GM23248 (cell line): ENCODE measurements at regions not wholly inside any gene's neighbourhood (a gene's known extent, or its start where the extent isn't known, plus 50 kb on each side); places are given as distances from the start of the nearest gene placed in this dataset.
"Not testable (repeated sequence)": the region's sequence is repeated elsewhere in the genome, so short reads cannot be mapped to it uniquely, and the experiment has no call there.

Source experiments
- DNase-seq: peaks from one replicate; pipeline ENCODE4 v3.0.0-alpha.2; 2015
- H2AFZ ChIP-seq: fragments of 200-600 bp; sonication (generic); 2 replicates; pipeline ENCODE4 v1.6.1; 2016; ENCODE audit warnings: antibody characterized with exemption
- H3F3A ChIP-seq: fragments of 200-600 bp; sonication (generic); 2 replicates; pipeline ENCODE4 v1.6.1; 2016; ENCODE audit warnings: mild to moderate bottlenecking, antibody characterized with exemption, mixed run types; ENCODE audit not compliant: insufficient read depth
- H3K27ac ChIP-seq: fragments of 200-600 bp; sonication (generic); 2 replicates; pipeline ENCODE4 v1.5.1; 2016; ENCODE audit warnings: mild to moderate bottlenecking
- H3K27me3 ChIP-seq: fragments of 200-600 bp; sonication (generic); replicated peaks from 2 replicates; pipeline ENCODE4 v1.6.1; 2016; ENCODE audit warnings: mild to moderate bottlenecking; ENCODE audit not compliant: insufficient read depth
- H3K36me3 ChIP-seq: fragments of 200-600 bp; sonication (generic); 2 replicates; pipeline ENCODE4 v1.6.1; 2016; ENCODE audit warnings: low read depth, mild to moderate bottlenecking
- H3K4me1 ChIP-seq: fragments of 200-600 bp; sonication (generic); 2 replicates; pipeline ENCODE4 v1.6.1; 2016; ENCODE audit warnings: mild to moderate bottlenecking; ENCODE audit not compliant: insufficient read depth
- H3K4me2 ChIP-seq: fragments of 200-600 bp; sonication (generic); one replicate; pipeline ENCODE4 v1.6.1; 2016; ENCODE audit warnings: mild to moderate bottlenecking; ENCODE audit not compliant: unreplicated experiment
- H3K4me3 ChIP-seq: fragments of 200-600 bp; sonication (generic); 2 replicates; pipeline ENCODE4 v1.5.1; 2016; ENCODE audit warnings: mild to moderate bottlenecking
- H3K79me2 ChIP-seq: fragments of 200-600 bp; sonication (generic); 2 replicates; pipeline ENCODE4 v1.6.1; 2016; ENCODE audit warnings: mild to moderate bottlenecking; ENCODE audit not compliant: insufficient read depth
- H3K9ac ChIP-seq: fragments of 200-600 bp; sonication (generic); 2 replicates; pipeline ENCODE4 v1.6.1; 2016; ENCODE audit warnings: mild to moderate bottlenecking
- H3K9me2 ChIP-seq: fragments of 200-600 bp; sonication (generic); 2 replicates; pipeline ENCODE4 v1.6.1; 2016; ENCODE audit warnings: mixed run types, mild to moderate bottlenecking, moderate library complexity; ENCODE audit not compliant: insufficient read depth
- H3K9me3 ChIP-seq: fragments of 200-600 bp; sonication (generic); one replicate; pipeline ENCODE4 v1.6.1; 2017; ENCODE audit warnings: low read depth
- H4K20me1 ChIP-seq: fragments of 200-600 bp; sonication (generic); 2 replicates; pipeline ENCODE4 v1.6.0; 2016; ENCODE audit not compliant: insufficient read depth
- EZH2 ChIP-seq: fragments of 200-600 bp; sonication (generic); IDR thresholded peaks from 2 replicates; pipeline ENCODE4 v1.6.1; 2018; ENCODE audit warnings: antibody characterized with exemption, mild to moderate bottlenecking; ENCODE audit not compliant: insufficient read depth, poor library complexity, severe bottlenecking
- EZH2phosphoT487 ChIP-seq: fragments of 200-600 bp; sonication (generic); IDR thresholded peaks from 2 replicates; pipeline ENCODE4 v1.6.1; 2018; ENCODE audit warnings: antibody characterized with exemption, moderate library complexity, mild to moderate bottlenecking, low read depth; ENCODE audit not compliant: insufficient read depth
- WGBS, 2 experiments: methylation state at CpG; one replicate each; pipeline ENCODE4 v1.1.6; 2015 to 2017; ENCODE audit warnings: low lambda C conversion rate in 2 of 2, low coverage in 1 of 2; ENCODE audit errors: missing lambda C conversion rate in 2 of 2; 5-methylcytosine and 5-hydroxymethylcytosine counted together
- in situ Hi-C: fragments of 300-500 bp; cut with MboI; formaldehyde crosslinking; loops from 2 replicates; pipeline ENCODE4 v1.15.0; 2020

- Histone ChIP-seq H3K27me3 (no peaks in the 10 kb centered on the region), H3F3A (no peaks in the 10 kb centered on the region), H3K79me2 (no peaks in the 10 kb centered on the region), H2AFZ (no peak overlapping the region), H3K9me3 (no peaks in the 10 kb centered on the region), H3K4me3 (no peak overlapping the region), H3K36me3 (no peaks in the 10 kb centered on the region), H3K4me1 (no peaks in the 10 kb centered on the region), H3K9me2 (no peaks in the 10 kb centered on the region), H3K9ac (no peak overlapping the region), H3K4me2 (no peak overlapping the region), H4K20me1 (no peaks in the 10 kb centered on the region), H3K27ac (no peak overlapping the region)
- DNase-seq: no peak
- in situ Hi-C loops: no loop called here
- WGBS, 2 experiments: 38 to 48% methylated on average over 2 of the region's 2 CpGs
- TF ChIP-seq EZH2 (no peak), EZH2phosphoT487 (no peak)
Measured at GRCh38 chr10:83765731-83766130, 373.6 kb upstream of the GHITM start.

GRCh38 chr10:83769281-83769820, 370.0 kb upstream of the GHITM start:
- no peak overlapping the region for H3K4me2 ChIP-seq
- no peak overlapping the region for H3K9ac ChIP-seq
- no peaks in the 10 kb centered on the region for H3K9me3 ChIP-seq
- in situ Hi-C loops: no loop called here
- no peak overlapping the region for H2AFZ ChIP-seq
- H3K9me2 ChIP-seq: no peaks in the 10 kb centered on the region
- H4K20me1 ChIP-seq: no peaks in the 10 kb centered on the region
- no peaks in the 10 kb centered on the region for H3K36me3 ChIP-seq
- H3K27ac ChIP-seq: no peak overlapping the region
- DNase-seq: no peak
- no peaks in the 10 kb centered on the region for H3K79me2 ChIP-seq
- no peaks in the 10 kb centered on the region for H3K4me1 ChIP-seq
- no peaks in the 10 kb centered on the region for H3K27me3 ChIP-seq
- no peak for TF ChIP-seq EZH2phosphoT487
- H3K4me3 ChIP-seq: no peak overlapping the region
- H3F3A ChIP-seq: no peaks in the 10 kb centered on the region
- 20 to 26% methylated on average over 5 of the region's 5 CpGs for WGBS, 2 experiments

GRCh38 chr10:83786701-83787100, 352.6 kb upstream of the GHITM start:
- H4K20me1 ChIP-seq, H3K4me1 ChIP-seq, in situ Hi-C loops, DNase-seq, H2AFZ ChIP-seq, H3K27ac ChIP-seq, H3K27me3 ChIP-seq, H3F3A ChIP-seq, H3K9me2 ChIP-seq, H3K4me3 ChIP-seq, H3K4me2 ChIP-seq, H3K9me3 ChIP-seq, H3K36me3 ChIP-seq, H3K79me2 ChIP-seq, H3K9ac ChIP-seq: not testable (repeated sequence)
- WGBS, 2 experiments: 59 to 61% methylated on average over 23 to 25 of the region's 25 CpGs

GRCh38 chr10:83801983-83802382, 337.3 kb upstream of the GHITM start:
- H3K9ac ChIP-seq: no peak overlapping the region
- no peaks in the 10 kb centered on the region for H3K79me2 ChIP-seq
- TF ChIP-seq EZH2phosphoT487: no peak
- no peak for TF ChIP-seq EZH2
- no peaks in the 10 kb centered on the region for H3K4me1 ChIP-seq
- H3K9me2 ChIP-seq: no peaks in the 10 kb centered on the region
- DNase-seq: no peak
- in situ Hi-C loops: no loop called here
- no peak overlapping the region for H3K27ac ChIP-seq
- H3K9me3 ChIP-seq: no peaks in the 10 kb centered on the region
- H3F3A ChIP-seq: no peaks in the 10 kb centered on the region
- H3K4me3 ChIP-seq: no peak overlapping the region
- H4K20me1 ChIP-seq: no peaks in the 10 kb centered on the region
- no peaks in the 10 kb centered on the region for H3K36me3 ChIP-seq
- no peak overlapping the region for H2AFZ ChIP-seq
- no peak overlapping the region for H3K4me2 ChIP-seq
- no peaks in the 10 kb centered on the region for H3K27me3 ChIP-seq

- H3K36me3 ChIP-seq: no peaks in the 10 kb centered on the region
- TF ChIP-seq EZH2: no peak
- no peak for TF ChIP-seq EZH2phosphoT487
- no peak overlapping the region for H3K4me3 ChIP-seq
- H3K9me2 ChIP-seq: no peaks in the 10 kb centered on the region
- H4K20me1 ChIP-seq: no peaks in the 10 kb centered on the region
- H3K4me1 ChIP-seq: no peaks in the 10 kb centered on the region
- H3K27ac ChIP-seq: no peak overlapping the region
- H3K4me2 ChIP-seq: no peak overlapping the region
- no peaks in the 10 kb centered on the region for H3K9me3 ChIP-seq
- in situ Hi-C loops: no loop called here
- H2AFZ ChIP-seq: no peak overlapping the region
- H3K9ac ChIP-seq: no peak overlapping the region
- DNase-seq: no peak
- no peaks in the 10 kb centered on the region for H3K79me2 ChIP-seq
- H3F3A ChIP-seq: no peaks in the 10 kb centered on the region
- H3K27me3 ChIP-seq: no peaks in the 10 kb centered on the region
Measured at GRCh38 chr10:83806717-83807116, 332.6 kb upstream of the GHITM start.
